Stimulated activated CD4-positive, alpha-beta T cell treated with anti-CD3 and anti-CD28 coated beads, Interleukin-1b, Interleukin-23, amount 100 ng/mL, for 48 hours (primary cell): ENCODE measurements at regions not wholly inside any gene's neighbourhood (a gene's known extent, or its start where the extent isn't known, plus 50 kb on each side); places are given as distances from the start of the nearest gene placed in this dataset.

Experiments
- DNase-seq: peaks from one replicate; pipeline ENCODE4 v3.0.0-alpha.2; 2020

- no peak for DNase-seq
Observed at GRCh38 chr6:40973304-40973703, 65.7 kb downstream of the UNC5CL start.

GRCh38 chr6:40972814-40973213, 66.2 kb downstream of the UNC5CL start:
- DNase-seq, result no peak

- DNase-seq, result no peak
Observed at GRCh38 chr6:40972190-40972589, 66.8 kb downstream of the UNC5CL start.

- no peak for DNase-seq
Observed at GRCh38 chr6:40968620-40969164, 70.3 kb downstream of the UNC5CL start.

- no peak for DNase-seq
Observed at GRCh38 chr6:40966860-40967259, 72.2 kb downstream of the UNC5CL start.

GRCh38 chr6:40965046-40965445, 74.0 kb downstream of the UNC5CL start:
- no peak for DNase-seq

GRCh38 chr6:40963019-40963418, 76.0 kb downstream of the UNC5CL start:
- no peak for DNase-seq

- peak; percentile 34 for DNase-seq
Observed at GRCh38 chr6:40962241-40962640, 76.8 kb downstream of the UNC5CL start.

- DNase-seq, result no peak
Observed at GRCh38 chr6:40961831-40962230, 77.2 kb downstream of the UNC5CL start.

GRCh38 chr6:40960742-40961430, 78.1 kb downstream of the UNC5CL start:
- DNase-seq, result no peak

GRCh38 chr6:40959781-40960327, 79.2 kb downstream of the UNC5CL start:
- no peak for DNase-seq

GRCh38 chr6:40958738-40959137, 80.3 kb downstream of the UNC5CL start:
- no peak for DNase-seq

GRCh38 chr6:40957616-40958492, 81.2 kb downstream of the UNC5CL start:
- no peak for DNase-seq

- no peak for DNase-seq
Observed at GRCh38 chr6:40956936-40957335, 82.1 kb downstream of the UNC5CL start.

- DNase-seq, result no peak
Observed at GRCh38 chr6:40955178-40955545, 83.9 kb downstream of the UNC5CL start.

GRCh38 chr6:40954446-40955177, 84.4 kb downstream of the UNC5CL start:
- no peak for DNase-seq

GRCh38 chr6:40953486-40953885, 85.5 kb downstream of the UNC5CL start:
- DNase-seq, result no peak

GRCh38 chr6:40950986-40951698, 87.9 kb downstream of the UNC5CL start:
- no peak for DNase-seq

- DNase-seq, result no peak
Observed at GRCh38 chr6:40948570-40948969, 90.5 kb downstream of the UNC5CL start.

- no peak for DNase-seq
Observed at GRCh38 chr6:40947876-40948526, 91.0 kb downstream of the UNC5CL start.

- no peak for DNase-seq
Observed at GRCh38 chr6:40946738-40947301, 92.2 kb downstream of the UNC5CL start.
